ENCODE measurements at regions not wholly inside any gene's neighbourhood (a gene's known extent, or its start where the extent isn't known, plus 50 kb on each side); places are given as distances from the start of the nearest gene placed in this dataset.

DNA sequence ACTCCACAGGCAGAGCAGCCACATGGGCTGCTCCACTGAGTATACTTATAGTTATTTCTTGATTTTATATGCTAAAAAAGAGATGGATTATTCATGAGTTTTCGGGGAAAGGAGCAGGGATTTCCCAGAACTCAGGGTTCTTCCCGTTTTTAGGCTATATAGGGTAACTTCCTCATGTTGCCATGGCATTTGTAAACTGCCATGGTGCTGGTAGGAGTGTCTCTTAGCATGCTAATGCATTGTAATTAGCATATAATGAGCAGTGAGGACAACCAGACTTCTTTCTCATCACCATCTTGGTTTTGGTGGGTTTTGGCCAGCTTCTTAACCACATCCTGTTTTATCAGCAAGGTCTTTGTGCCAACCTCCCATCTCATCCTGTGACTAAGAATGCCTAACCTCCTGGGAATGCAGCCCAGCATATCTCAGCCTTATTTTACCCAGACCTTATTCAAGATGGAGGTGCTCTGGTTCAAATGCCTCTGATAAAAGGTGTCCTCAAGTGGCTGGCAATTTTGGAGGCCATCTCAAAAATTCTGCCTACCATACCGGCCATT, 213.0 kb upstream of the VEGFC start:
- no peak for TF ChIP-seq SIN3A (IDR thresholded peaks at IDR 0.05; ENCODE audit: borderline replicate concordance, insufficient read depth, low read length)
- TF ChIP-seq TAF1 (IDR thresholded peaks at IDR 0.05; ENCODE audit: borderline replicate concordance, insufficient read depth, low read length) = no peak
- TF ChIP-seq POLR2AphosphoS5 (IDR thresholded peaks at IDR 0.05; ENCODE audit: low read depth, low read length) = no peak
- no peak for TF ChIP-seq FOXP2 (optimal IDR thresholded peaks at IDR 0.05; ENCODE audit: borderline replicate concordance, extremely low read depth, extremely low read length, insufficient read depth)
- TF ChIP-seq, protein P1, sequence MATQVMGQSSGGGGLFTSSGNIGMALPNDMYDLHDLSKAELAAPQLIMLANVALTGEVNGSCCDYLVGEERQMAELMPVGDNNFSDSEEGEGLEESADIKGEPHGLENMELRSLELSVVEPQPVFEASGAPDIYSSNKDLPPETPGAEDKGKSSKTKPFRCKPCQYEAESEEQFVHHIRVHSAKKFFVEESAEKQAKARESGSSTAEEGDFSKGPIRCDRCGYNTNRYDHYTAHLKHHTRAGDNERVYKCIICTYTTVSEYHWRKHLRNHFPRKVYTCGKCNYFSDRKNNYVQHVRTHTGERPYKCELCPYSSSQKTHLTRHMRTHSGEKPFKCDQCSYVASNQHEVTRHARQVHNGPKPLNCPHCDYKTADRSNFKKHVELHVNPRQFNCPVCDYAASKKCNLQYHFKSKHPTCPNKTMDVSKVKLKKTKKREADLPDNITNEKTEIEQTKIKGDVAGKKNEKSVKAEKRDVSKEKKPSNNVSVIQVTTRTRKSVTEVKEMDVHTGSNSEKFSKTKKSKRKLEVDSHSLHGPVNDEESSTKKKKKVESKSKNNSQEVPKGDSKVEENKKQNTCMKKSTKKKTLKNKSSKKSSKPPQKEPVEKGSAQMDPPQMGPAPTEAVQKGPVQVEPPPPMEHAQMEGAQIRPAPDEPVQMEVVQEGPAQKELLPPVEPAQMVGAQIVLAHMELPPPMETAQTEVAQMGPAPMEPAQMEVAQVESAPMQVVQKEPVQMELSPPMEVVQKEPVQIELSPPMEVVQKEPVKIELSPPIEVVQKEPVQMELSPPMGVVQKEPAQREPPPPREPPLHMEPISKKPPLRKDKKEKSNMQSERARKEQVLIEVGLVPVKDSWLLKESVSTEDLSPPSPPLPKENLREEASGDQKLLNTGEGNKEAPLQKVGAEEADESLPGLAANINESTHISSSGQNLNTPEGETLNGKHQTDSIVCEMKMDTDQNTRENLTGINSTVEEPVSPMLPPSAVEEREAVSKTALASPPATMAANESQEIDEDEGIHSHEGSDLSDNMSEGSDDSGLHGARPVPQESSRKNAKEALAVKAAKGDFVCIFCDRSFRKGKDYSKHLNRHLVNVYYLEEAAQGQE (IDR thresholded peaks at IDR 0.05; ENCODE audit: insufficient read depth in 1 of 2, low read depth in 2 of 2, low read length in 2 of 2) = no peak

- TF ChIP-seq FOXP2 (optimal IDR thresholded peaks at IDR 0.05; ENCODE audit: borderline replicate concordance, extremely low read depth, extremely low read length, insufficient read depth) (no peak), POLR2AphosphoS5 (IDR thresholded peaks at IDR 0.05; ENCODE audit: low read depth, low read length) (no peak), TAF1 (IDR thresholded peaks at IDR 0.05; ENCODE audit: borderline replicate concordance, insufficient read depth, low read length) (no peak), SIN3A (IDR thresholded peaks at IDR 0.05; ENCODE audit: borderline replicate concordance, insufficient read depth, low read length) (no peak)
- TF ChIP-seq, protein P1 (IDR thresholded peaks at IDR 0.05; ENCODE audit: insufficient read depth in 1 of 2, low read depth in 2 of 2, low read length in 2 of 2) = no peak
Measured at GRCh38 chr4:177006331-177006730, 213.6 kb upstream of the VEGFC start.

GRCh38 chr4:177008071-177008835, 215.5 kb upstream of the VEGFC start:
- TF ChIP-seq, protein P1 (IDR thresholded peaks at IDR 0.05; ENCODE audit: insufficient read depth in 1 of 2, low read depth in 2 of 2, low read length in 2 of 2) = no peak
- TF ChIP-seq POLR2AphosphoS5 (IDR thresholded peaks at IDR 0.05; ENCODE audit: low read depth, low read length) = no peak
- TF ChIP-seq TAF1 (IDR thresholded peaks at IDR 0.05; ENCODE audit: borderline replicate concordance, insufficient read depth, low read length) = no peak
- no peak for TF ChIP-seq SIN3A (IDR thresholded peaks at IDR 0.05; ENCODE audit: borderline replicate concordance, insufficient read depth, low read length)
- no peak for TF ChIP-seq FOXP2 (optimal IDR thresholded peaks at IDR 0.05; ENCODE audit: borderline replicate concordance, extremely low read depth, extremely low read length, insufficient read depth)

DNA sequence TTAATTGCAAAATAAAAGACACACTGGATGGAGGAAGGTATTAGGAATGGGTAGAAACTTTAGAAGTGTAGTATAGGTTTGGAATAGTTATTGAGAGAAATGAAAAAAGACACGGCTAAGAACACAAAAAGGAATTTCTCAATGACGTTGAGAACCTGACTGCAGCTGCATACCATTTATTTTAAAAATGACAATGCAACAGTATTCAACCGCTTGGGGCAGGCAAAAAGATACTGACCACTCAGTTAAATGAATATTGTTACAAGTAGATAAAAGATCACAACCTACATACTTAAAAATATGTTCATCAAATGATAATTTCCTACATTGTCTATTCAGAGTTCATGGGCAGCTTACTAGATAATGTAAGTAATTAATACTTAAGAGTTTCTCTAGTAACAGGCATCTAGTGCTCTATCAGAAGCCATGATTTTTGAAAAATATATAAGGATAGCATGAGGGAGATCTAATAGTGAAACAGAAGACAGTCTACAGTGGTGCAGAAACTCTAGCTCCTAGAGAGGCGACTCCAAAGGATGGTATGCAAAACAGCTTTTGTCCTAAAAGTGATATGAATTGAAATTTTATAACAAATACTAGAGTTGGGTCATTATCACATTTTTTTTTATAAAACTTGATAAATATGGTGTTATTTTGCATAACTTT, 216.2 kb upstream of the VEGFC start:
- TF ChIP-seq SIN3A (IDR thresholded peaks at IDR 0.05; ENCODE audit: borderline replicate concordance, insufficient read depth, low read length) (no peak), POLR2AphosphoS5 (IDR thresholded peaks at IDR 0.05; ENCODE audit: low read depth, low read length) (no peak), FOXP2 (optimal IDR thresholded peaks at IDR 0.05; ENCODE audit: borderline replicate concordance, extremely low read depth, extremely low read length, insufficient read depth) (no peak), TAF1 (IDR thresholded peaks at IDR 0.05; ENCODE audit: borderline replicate concordance, insufficient read depth, low read length) (no peak)
- TF ChIP-seq, protein P1 (IDR thresholded peaks at IDR 0.05; ENCODE audit: insufficient read depth in 1 of 2, low read depth in 2 of 2, low read length in 2 of 2) = no peak

Data from PFSK-1 (cell line).